ENCODE measurements at regions not wholly inside any gene's neighbourhood (a gene's known extent, or its start where the extent isn't known, plus 50 kb on each side); places are given as distances from the start of the nearest gene placed in this dataset.
A peak's percentile ranks its signal among the peaks of the same experiment; 100 is the strongest.

GRCh38 chr4:185965426-185966384, 103.3 kb upstream of the TLR3 start:
- DNase-seq (ENCODE audit: low spot score), result no peak
- TF ChIP-seq, protein P1, sequence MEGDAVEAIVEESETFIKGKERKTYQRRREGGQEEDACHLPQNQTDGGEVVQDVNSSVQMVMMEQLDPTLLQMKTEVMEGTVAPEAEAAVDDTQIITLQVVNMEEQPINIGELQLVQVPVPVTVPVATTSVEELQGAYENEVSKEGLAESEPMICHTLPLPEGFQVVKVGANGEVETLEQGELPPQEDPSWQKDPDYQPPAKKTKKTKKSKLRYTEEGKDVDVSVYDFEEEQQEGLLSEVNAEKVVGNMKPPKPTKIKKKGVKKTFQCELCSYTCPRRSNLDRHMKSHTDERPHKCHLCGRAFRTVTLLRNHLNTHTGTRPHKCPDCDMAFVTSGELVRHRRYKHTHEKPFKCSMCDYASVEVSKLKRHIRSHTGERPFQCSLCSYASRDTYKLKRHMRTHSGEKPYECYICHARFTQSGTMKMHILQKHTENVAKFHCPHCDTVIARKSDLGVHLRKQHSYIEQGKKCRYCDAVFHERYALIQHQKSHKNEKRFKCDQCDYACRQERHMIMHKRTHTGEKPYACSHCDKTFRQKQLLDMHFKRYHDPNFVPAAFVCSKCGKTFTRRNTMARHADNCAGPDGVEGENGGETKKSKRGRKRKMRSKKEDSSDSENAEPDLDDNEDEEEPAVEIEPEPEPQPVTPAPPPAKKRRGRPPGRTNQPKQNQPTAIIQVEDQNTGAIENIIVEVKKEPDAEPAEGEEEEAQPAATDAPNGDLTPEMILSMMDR (IDR thresholded peaks at IDR 0.05), result no peak
- H3K4me3 ChIP-seq, result peak overlapping the region; percentile 42
- peak overlapping the region in 1 of 2 donors; percentile 35 for H3K27ac ChIP-seq

- TF ChIP-seq, protein P1 (IDR thresholded peaks at IDR 0.05), result no peak
- H3K27ac ChIP-seq, result peak overlapping the region; percentile 16 to 69
- no peak overlapping the region for H3K4me3 ChIP-seq
- DNase-seq (ENCODE audit: low spot score), result no peak
Observed at GRCh38 chr4:185966549-185966948, 102.4 kb upstream of the TLR3 start.

DNA sequence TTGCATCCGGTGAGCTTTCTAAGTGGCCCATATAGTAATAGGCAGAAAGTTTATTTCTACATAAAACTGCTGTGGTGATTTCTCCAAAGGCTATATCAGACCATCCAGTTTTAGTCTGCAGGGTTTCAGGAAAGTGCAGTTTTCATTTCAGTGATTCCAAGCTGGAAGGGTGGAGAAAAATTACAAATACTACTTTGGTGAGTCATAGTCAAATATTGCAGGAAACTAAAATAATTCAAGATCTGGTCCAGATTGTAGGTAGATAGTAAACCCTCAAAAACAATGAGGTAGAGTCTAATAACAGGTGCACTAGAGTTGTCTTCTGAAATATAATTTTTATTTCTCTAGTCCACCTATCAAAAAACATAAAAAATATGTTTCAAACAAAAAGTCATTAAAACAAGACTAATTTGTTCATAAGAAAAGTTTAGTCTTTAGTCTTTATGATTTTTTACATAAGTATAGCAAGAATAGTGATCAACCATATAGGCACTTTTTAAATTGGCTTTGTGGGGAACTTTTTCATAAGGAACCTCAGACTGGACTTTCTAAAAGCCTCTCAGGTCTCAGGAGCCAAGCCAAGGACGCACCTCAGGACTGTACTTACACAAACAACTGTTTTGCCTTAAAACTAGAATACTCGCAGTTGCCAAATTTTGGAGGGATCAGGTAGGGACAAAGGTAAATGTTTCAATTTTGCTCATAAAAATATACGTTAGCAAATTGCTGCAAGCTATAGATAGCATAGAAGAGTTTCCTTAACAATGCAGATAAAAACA, 101.8 kb upstream of the TLR3 start:
- TF ChIP-seq, protein P1 (IDR thresholded peaks at IDR 0.05), result no peak
- no peak for DNase-seq (ENCODE audit: low spot score)
- peak overlapping the region in 1 of 2 donors; percentile 69 for H3K27ac ChIP-seq
- H3K4me3 ChIP-seq, result no peak overlapping the region

GRCh38 chr4:185969657-185970056, 99.3 kb upstream of the TLR3 start:
- Histone ChIP-seq H3K27ac (no peak overlapping the region), H3K4me3 (no peak overlapping the region)
- no peak for DNase-seq (ENCODE audit: low spot score)
- TF ChIP-seq, protein P1 (IDR thresholded peaks at IDR 0.05), result no peak

DNA sequence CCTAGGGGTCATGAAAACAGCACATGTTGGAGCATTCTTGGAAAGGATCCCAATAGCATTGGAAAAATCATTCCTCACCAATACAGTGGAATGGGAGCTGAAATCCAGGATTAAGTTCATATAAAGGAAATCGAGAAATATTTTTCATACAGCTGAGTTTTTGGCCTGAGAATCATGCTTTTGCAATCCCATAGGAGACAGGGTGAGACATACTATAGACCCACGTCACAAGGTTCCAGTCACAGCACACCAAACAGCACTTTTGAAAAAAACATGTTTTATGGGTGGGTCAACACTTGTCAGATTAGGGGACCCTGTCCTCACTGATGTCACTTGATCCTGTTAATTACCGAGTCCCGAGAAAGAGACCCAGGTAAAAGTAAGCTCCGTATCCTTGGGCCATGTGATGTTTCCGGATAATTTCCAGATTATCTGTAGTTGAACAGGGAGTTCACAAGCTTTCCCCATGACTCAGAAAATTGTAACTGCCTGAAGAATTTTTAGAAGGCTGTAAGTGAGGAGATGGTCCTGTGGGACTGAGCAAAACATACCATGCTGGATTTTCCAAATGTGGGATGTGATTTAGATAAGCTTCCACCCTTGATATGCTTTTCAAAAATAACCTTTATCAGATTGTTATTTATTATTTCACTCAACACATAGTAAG, 80.9 kb upstream of the TLR3 start:
- TF ChIP-seq, protein P1 (IDR thresholded peaks at IDR 0.05), result no peak
- Histone ChIP-seq H3K4me3 (no peak overlapping the region), H3K27ac (peak overlapping the region; percentile 57 to 62)
- DNase-seq (ENCODE audit: low spot score), result no peak

DNA sequence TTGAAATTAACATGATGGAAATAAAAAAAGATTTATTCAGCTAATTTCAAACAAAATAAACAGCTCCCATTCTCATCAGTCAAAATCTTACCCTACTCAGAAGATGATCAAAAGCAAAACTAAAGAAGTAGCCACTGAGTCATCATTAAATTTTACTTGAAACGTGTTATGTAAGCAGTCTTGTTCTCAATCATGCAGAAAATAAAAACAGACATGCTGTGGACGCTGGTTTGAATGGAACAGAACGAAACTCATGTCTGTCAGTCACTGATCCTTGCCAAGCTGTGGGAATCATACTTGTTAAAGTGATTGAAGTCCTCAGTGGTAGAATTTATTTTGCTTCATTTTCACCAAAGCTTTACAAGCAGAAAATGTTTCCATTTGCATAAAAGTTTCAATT, 77.2 kb upstream of the TLR3 start:
- DNase-seq (ENCODE audit: low spot score), result no peak
- TF ChIP-seq, protein P1 (IDR thresholded peaks at IDR 0.05), result no peak

More for the DNA sequence above, 77.2 kb upstream of the TLR3 start:
- Histone ChIP-seq H3K27ac (no peak overlapping the region), H3K4me3 (no peak overlapping the region)
